ENCODE measurements at regions not wholly inside any gene's neighbourhood (a gene's known extent, or its start where the extent isn't known, plus 50 kb on each side); places are given as distances from the start of the nearest gene placed in this dataset.

DNA sequence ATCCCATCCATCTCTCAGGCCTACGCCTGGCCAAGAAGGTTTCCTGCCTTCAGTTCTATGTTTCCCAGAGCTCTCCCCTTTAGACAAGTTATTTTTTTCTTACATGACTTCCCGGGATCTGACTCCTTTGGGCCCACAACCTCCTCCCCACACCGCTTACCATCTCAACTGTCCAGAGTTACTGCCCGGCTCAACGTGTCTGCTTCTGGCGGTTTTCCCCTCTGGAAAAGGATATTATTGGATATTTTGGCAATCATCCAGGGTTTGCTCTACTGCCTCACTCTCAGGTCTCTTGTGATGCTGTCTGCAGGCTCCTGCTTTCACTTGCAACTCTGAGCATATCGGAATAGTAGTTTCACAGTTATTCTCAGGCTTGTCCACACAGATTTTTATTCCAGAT lies 318.2 kb upstream of the CAMK1G start:
- Histone ChIP-seq H3K4me3 (ENCODE audit: low read depth, low read length) (no peak overlapping the region), H3K36me3 (ENCODE audit: control insufficient read depth, insufficient read depth, low read length) (no peaks in the 10 kb centered on the region), H3K9me3 (no peaks in the 10 kb centered on the region; the same call in 1 of the 2 replicates), H3K27me3 (replicated peaks; ENCODE audit: control insufficient read depth, insufficient read depth, low read length) (no peaks in the 10 kb centered on the region), H3K4me1 (peaks cover 11% of the 10 kb centered on the region; the same call in 1 of the 2 replicates)
- DNase-seq, result no peak
- H3K27ac Mint-ChIP-seq (ENCODE audit: unreplicated experiment), result peak overlapping the region; percentile 13
- H3K36me3 Mint-ChIP-seq (ENCODE audit: insufficient read depth, unreplicated experiment), result no peaks in the 10 kb centered on the region
- H3K27me3 Mint-ChIP-seq (ENCODE audit: insufficient read depth, unreplicated experiment), result no peaks in the 10 kb centered on the region
- no TSS peak for BruUV-seq (replicated peaks)
- ChIA-PET POLR2A (no interaction called here), CTCF (no interaction called here)
- peaks cover 9% of the 10 kb centered on the region for H3K9me3 Mint-ChIP-seq (ENCODE audit: unreplicated experiment)
- intact Hi-C loops (cut with micrococcal nuclease; ENCODE audit: unreplicated experiment), result no loop called here
- TF ChIP-seq, protein P1, sequence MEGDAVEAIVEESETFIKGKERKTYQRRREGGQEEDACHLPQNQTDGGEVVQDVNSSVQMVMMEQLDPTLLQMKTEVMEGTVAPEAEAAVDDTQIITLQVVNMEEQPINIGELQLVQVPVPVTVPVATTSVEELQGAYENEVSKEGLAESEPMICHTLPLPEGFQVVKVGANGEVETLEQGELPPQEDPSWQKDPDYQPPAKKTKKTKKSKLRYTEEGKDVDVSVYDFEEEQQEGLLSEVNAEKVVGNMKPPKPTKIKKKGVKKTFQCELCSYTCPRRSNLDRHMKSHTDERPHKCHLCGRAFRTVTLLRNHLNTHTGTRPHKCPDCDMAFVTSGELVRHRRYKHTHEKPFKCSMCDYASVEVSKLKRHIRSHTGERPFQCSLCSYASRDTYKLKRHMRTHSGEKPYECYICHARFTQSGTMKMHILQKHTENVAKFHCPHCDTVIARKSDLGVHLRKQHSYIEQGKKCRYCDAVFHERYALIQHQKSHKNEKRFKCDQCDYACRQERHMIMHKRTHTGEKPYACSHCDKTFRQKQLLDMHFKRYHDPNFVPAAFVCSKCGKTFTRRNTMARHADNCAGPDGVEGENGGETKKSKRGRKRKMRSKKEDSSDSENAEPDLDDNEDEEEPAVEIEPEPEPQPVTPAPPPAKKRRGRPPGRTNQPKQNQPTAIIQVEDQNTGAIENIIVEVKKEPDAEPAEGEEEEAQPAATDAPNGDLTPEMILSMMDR (IDR thresholded peaks at IDR 0.05; ENCODE audit: insufficient read depth in 1 of 2, low read depth in 1 of 2, low read length in 1 of 2, severe bottlenecking in 1 of 2, unreplicated experiment in 1 of 2), result no peak
- peaks cover 17% of the 10 kb centered on the region for H3K4me1 Mint-ChIP-seq (ENCODE audit: low read depth, unreplicated experiment)
- H3K4me3 Mint-ChIP-seq (ENCODE audit: unreplicated experiment), result no peak overlapping the region

DNA sequence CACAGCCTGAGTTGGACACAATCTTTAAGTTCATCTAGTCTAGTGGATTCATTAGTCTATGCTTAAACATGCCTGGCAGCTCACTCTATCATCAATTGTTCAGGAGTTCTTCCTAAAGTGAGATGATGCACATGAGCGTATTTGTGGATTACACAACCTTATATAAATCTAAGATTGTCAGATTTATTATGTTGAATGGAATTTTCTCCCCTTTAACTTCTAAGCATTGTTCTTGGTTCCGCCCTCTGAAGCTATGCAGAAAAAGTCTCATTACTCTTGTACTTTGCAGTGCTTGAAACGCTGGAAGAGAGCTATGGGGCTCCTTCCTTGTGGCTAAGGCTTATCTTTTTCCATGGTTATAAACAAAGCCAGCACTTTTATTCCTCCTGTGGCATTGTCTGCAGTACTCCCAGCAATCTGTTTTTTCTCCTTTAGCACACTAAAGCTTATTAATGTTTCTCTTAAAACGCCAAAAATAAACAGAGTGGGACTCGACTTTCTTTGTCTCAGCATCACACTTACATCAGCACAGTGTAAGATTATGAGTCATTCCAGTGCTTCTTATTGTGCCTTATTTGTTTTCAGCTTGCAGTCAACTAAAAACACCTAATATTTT lies 316.8 kb upstream of the CAMK1G start:
- intact Hi-C loops (cut with micrococcal nuclease; ENCODE audit: unreplicated experiment), result no loop called here
- DNase-seq, result peak in 1 of 2 experiments; percentile 12
- Mint-ChIP-seq H3K9me3 (ENCODE audit: unreplicated experiment) (peaks cover 9% of the 10 kb centered on the region), H3K27ac (ENCODE audit: unreplicated experiment) (no peak overlapping the region), H3K27me3 (ENCODE audit: insufficient read depth, unreplicated experiment) (peaks cover 2% of the 10 kb centered on the region), H3K36me3 (ENCODE audit: insufficient read depth, unreplicated experiment) (no peaks in the 10 kb centered on the region), H3K4me3 (ENCODE audit: unreplicated experiment) (peak overlapping the region; percentile 34), H3K4me1 (ENCODE audit: low read depth, unreplicated experiment) (peaks cover 17% of the 10 kb centered on the region)
- no TSS peak for BruUV-seq (replicated peaks)
- Histone ChIP-seq H3K27me3 (replicated peaks; ENCODE audit: control insufficient read depth, insufficient read depth, low read length) (no peaks in the 10 kb centered on the region), H3K36me3 (ENCODE audit: control insufficient read depth, insufficient read depth, low read length) (no peaks in the 10 kb centered on the region), H3K4me3 (ENCODE audit: low read depth, low read length) (no peak overlapping the region), H3K4me1 (peaks cover 11% of the 10 kb centered on the region; the same call in 1 of the 2 replicates), H3K9me3 (no peaks in the 10 kb centered on the region; the same call in 1 of the 2 replicates)
- POLR2A ChIA-PET, result interaction anchor here (0.5 kb wide), 1 partner anchor 228 kb away, joined by 3 read pairs; no protein-coding TSS in a partner anchor
- CTCF ChIA-PET, result interaction anchor here (1.3 kb wide), 1 partner anchor 59 kb away, joined by 3 read pairs; no protein-coding TSS in a partner anchor
- TF ChIP-seq, protein P1 (IDR thresholded peaks at IDR 0.05; ENCODE audit: insufficient read depth in 1 of 2, low read depth in 1 of 2, low read length in 1 of 2, severe bottlenecking in 1 of 2, unreplicated experiment in 1 of 2), result no peak

DNA sequence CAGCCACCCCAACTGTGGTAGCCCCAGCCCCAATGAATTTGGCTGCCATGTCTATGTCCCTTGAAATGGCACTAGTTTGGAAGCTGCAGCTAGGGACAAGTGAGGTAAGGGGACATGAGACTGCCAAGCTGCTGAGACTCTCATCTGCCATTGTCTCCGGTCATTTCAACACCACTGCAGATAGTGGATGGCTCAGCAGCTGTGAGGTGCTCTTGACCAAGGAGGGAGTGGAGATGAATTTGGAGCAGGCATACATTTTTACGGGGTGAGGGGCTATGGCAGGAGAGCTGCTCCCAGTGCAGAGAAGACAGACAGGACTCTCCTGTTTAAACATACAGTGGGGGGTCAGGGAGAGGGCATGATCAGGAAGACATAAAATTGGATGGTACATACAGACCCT lies 315.5 kb upstream of the CAMK1G start:
- H3K36me3 ChIP-seq (ENCODE audit: control insufficient read depth, insufficient read depth, low read length), result no peaks in the 10 kb centered on the region
- TF ChIP-seq, protein P1 (IDR thresholded peaks at IDR 0.05; ENCODE audit: insufficient read depth in 1 of 2, low read depth in 1 of 2, low read length in 1 of 2, severe bottlenecking in 1 of 2, unreplicated experiment in 1 of 2), result no peak
- no peak overlapping the region for H3K27ac Mint-ChIP-seq (ENCODE audit: unreplicated experiment)
- DNase-seq, result no peak
- no peak overlapping the region for H3K4me3 ChIP-seq (ENCODE audit: low read depth, low read length)
- H3K27me3 Mint-ChIP-seq (ENCODE audit: insufficient read depth, unreplicated experiment), result peaks cover 2% of the 10 kb centered on the region
- H3K9me3 ChIP-seq, result no peaks in the 10 kb centered on the region; the same call in 1 of the 2 replicates
- H3K27me3 ChIP-seq (replicated peaks; ENCODE audit: control insufficient read depth, insufficient read depth, low read length), result no peaks in the 10 kb centered on the region
- H3K36me3 Mint-ChIP-seq (ENCODE audit: insufficient read depth, unreplicated experiment), result no peaks in the 10 kb centered on the region
- no peak overlapping the region for H3K4me3 Mint-ChIP-seq (ENCODE audit: unreplicated experiment)
- intact Hi-C loops (cut with micrococcal nuclease; ENCODE audit: unreplicated experiment), result no loop called here
- peaks cover 17% of the 10 kb centered on the region for H3K4me1 Mint-ChIP-seq (ENCODE audit: low read depth, unreplicated experiment)
- no TSS peak for BruUV-seq (replicated peaks)
- peaks cover 9% of the 10 kb centered on the region for H3K9me3 Mint-ChIP-seq (ENCODE audit: unreplicated experiment)
- POLR2A ChIA-PET, result no interaction called here
- CTCF ChIA-PET, result no interaction called here
- H3K4me1 ChIP-seq, result peaks cover 11% of the 10 kb centered on the region; the same call in 1 of the 2 replicates

Data from Caco-2 (cell line).